K562 (cell line): ENCODE measurements at regions not wholly inside any gene's neighbourhood (a gene's known extent, or its start where the extent isn't known, plus 50 kb on each side); places are given as distances from the start of the nearest gene placed in this dataset.

Experiments used
- CBX5 ChIP-seq: IDR thresholded peaks from 2 replicates; pipeline ENCODE4 v1.6.1; 2014; ENCODE audit warnings: low read depth, borderline replicate concordance
- CREB1 ChIP-seq, 2 experiments: sonication (generic) in 1 of 2; formaldehyde crosslinking in 1 of 2; IDR thresholded peaks; 2 replicates each; pipeline versions ENCODE4 v1.6.1 to v1.8.0; 2012 to 2022; ENCODE audit warnings: inconsistent platforms in 1 of 2, mild to moderate bottlenecking in 1 of 2, missing genetic modification reagents in 1 of 2, moderate library complexity in 1 of 2
- ETV6 ChIP-seq, 3 experiments: fragments of 150-350 bp in 1 of 3; sonication (generic) in 1 of 3; formaldehyde crosslinking in 1 of 3; IDR thresholded peaks; 2 replicates each; pipeline versions ENCODE4 v1.6.1 to v1.8.0; 2014 to 2022; ENCODE audit warnings: borderline replicate concordance in 2 of 3, low read depth in 2 of 3, antibody characterized with exemption in 1 of 3, low read length in 1 of 3, mild to moderate bottlenecking in 1 of 3, missing genetic modification reagents in 1 of 3
- FOXA3 ChIP-seq, 2 experiments: fragments of 450-650 bp in 1 of 2; sonication (generic) in 1 of 2; formaldehyde crosslinking; IDR thresholded peaks in 1 of 2; conservative IDR thresholded peaks in 1 of 2; 2 replicates each; pipeline versions ENCODE4 v1.4.0 to v1.8.0; 2020 to 2022; ENCODE audit warnings: mild to moderate bottlenecking in 2 of 2, missing genetic modification reagents in 1 of 2
- HNRNPK ChIP-seq: fragments of 200-400 bp; formaldehyde crosslinking; IDR thresholded peaks from one replicate; pipeline ENCODE4 v1.6.1; 2018; ENCODE audit warnings: mild to moderate bottlenecking, low read depth, low read length; ENCODE audit not compliant: poor library complexity, severe bottlenecking
- KAT2B ChIP-seq: IDR thresholded peaks from one replicate; pipeline ENCODE4 v1.6.1; 2012; ENCODE audit warnings: low read depth, mild to moderate bottlenecking, control low read depth, inconsistent platforms, low read length, moderate library complexity
- KDM5B ChIP-seq: fragments of 200-600 bp; sonication (generic); IDR thresholded peaks from 2 replicates; pipeline ENCODE4 v1.6.1; 2012; ENCODE audit warnings: low read depth, mild to moderate bottlenecking, moderate library complexity, low read length, control low read depth, inconsistent platforms; ENCODE audit not compliant: insufficient replicate concordance
- MCM2 ChIP-seq: fragments of 450-650 bp; IDR thresholded peaks from 2 replicates; pipeline ENCODE4 v1.6.1; 2017; ENCODE audit warnings: low read depth, mild to moderate bottlenecking
- OTX1 ChIP-seq: fragments of 450-650 bp; formaldehyde crosslinking; IDR thresholded peaks from 2 replicates; pipeline ENCODE4 v1.4.0; 2022; ENCODE audit warnings: mild to moderate bottlenecking
- POLR2A ChIP-seq: fragments of 450-650 bp; conservative IDR thresholded peaks from 2 replicates; pipeline ENCODE4 v1.6.1; 2016
- POLR2B ChIP-seq: fragments of 450-650 bp; IDR thresholded peaks from 2 replicates; pipeline ENCODE4 v1.6.1; 2018; ENCODE audit warnings: low read depth; ENCODE audit not compliant: partially characterized antibody
- POLR3A ChIP-seq: IDR thresholded peaks from 2 replicates; pipeline ENCODE4 v1.6.1; 2011; ENCODE audit warnings: borderline replicate concordance, mild to moderate bottlenecking, moderate library complexity; ENCODE audit not compliant: insufficient read length, insufficient read depth; ENCODE audit errors: extremely low read depth
- SMARCB1 ChIP-seq: IDR thresholded peaks from 2 replicates; pipeline ENCODE4 v1.6.1; 2011; ENCODE audit warnings: improper control_type of control experiment, low read depth; ENCODE audit not compliant: insufficient read length
- TAL1 ChIP-seq: fragments of 450-650 bp; IDR thresholded peaks from 2 replicates; pipeline ENCODE4 v1.6.1; 2016; ENCODE audit warnings: mild to moderate bottlenecking
- TBL1XR1 ChIP-seq, 2 experiments: IDR thresholded peaks; 2 replicates each; pipeline ENCODE4 v1.6.1; 2012; ENCODE audit warnings: improper control_type of control experiment in 2 of 2, low read length in 2 of 2, mild to moderate bottlenecking in 1 of 2
- ZC3H4 ChIP-seq: sonication (generic); formaldehyde crosslinking; IDR thresholded peaks from 2 replicates; pipeline ENCODE4 v1.9.0; 2021; ENCODE audit warnings: missing genetic modification reagents, borderline replicate concordance
- ZNF354B ChIP-seq: fragments of 250-450 bp; sonication (Bioruptor Pico); IDR thresholded peaks from 2 replicates; pipeline ENCODE4 v1.4.0; 2020
- ZNF408 ChIP-seq: fragments of 250-450 bp; sonication (Bioruptor Pico); IDR thresholded peaks from 2 replicates; pipeline ENCODE4 v1.4.0; 2020; ENCODE audit warnings: low read depth, mild to moderate bottlenecking, moderate library complexity
- ZNF778 ChIP-seq: fragments of 450-650 bp; formaldehyde crosslinking; IDR thresholded peaks from 2 replicates; pipeline ENCODE4 v1.4.0; 2020; ENCODE audit warnings: mild to moderate bottlenecking, moderate library complexity
- TF ChIP-seq, protein P1 (sequence below): fragments of 450-650 bp; formaldehyde crosslinking; IDR thresholded peaks from 2 replicates; pipeline ENCODE4 v1.4.0; 2020; ENCODE audit warnings: mild to moderate bottlenecking
- TF ChIP-seq, protein P2 (sequence below): fragments of 250-450 bp; sonication (Bioruptor Pico); IDR thresholded peaks from 2 replicates; pipeline ENCODE4 v1.5.0; 2021
- TF ChIP-seq, protein P3 (sequence below): sonication (generic); formaldehyde crosslinking; IDR thresholded peaks from 2 replicates; pipeline ENCODE4 v1.8.1; 2022; ENCODE audit warnings: missing genetic modification reagents
- TF ChIP-seq, protein P4 (sequence below): sonication (generic); IDR thresholded peaks from 2 replicates; pipeline ENCODE4 v1.6.1; 2016

DNA sequence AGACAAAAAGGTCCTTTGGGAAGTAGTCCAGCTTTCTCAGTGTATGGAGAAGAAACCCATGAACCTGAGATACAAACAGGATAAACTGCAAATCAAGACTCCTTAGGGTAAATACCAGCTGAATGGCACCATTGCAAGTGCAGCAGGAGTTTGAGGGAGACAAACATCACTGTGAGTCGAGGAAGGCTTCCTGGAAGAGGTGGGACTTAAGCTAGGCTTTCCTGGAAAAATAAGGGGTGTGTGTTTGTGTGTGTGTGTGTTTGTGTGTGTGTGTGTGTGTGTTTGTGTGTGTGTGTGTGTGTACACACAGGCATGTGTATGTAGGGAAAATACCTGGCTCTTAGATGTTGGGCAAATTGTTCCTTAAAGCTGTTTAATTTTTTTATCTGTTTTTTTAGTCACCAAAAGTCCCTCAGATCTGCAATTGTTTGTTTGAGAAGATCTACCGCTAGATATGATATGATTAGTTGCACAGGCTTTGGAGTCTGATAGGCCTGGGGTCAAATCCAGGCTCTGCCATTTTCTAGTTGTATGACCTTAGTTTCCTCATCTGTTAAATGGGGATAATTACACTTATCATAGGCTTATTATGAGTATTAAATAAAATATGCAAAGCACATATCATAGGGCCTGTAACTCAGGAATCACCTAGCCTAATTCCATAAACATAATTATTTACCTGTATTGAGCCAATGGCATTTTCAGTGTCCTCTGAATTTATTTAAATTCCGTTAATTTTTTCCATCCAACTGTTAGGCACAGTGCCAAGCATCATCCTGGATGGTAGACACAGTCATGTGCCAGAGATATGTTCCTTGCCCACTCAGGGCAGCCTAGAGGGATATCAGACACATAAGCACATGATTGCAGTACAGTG, 85.6 kb upstream of the EED start (continued):
- TF ChIP-seq, protein P1, sequence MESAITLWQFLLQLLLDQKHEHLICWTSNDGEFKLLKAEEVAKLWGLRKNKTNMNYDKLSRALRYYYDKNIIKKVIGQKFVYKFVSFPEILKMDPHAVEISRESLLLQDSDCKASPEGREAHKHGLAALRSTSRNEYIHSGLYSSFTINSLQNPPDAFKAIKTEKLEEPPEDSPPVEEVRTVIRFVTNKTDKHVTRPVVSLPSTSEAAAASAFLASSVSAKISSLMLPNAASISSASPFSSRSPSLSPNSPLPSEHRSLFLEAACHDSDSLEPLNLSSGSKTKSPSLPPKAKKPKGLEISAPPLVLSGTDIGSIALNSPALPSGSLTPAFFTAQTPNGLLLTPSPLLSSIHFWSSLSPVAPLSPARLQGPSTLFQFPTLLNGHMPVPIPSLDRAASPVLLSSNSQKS = no peak
- no peak for TF ChIP-seq CREB1 (IDR thresholded peaks at IDR 0.05)
- TF ChIP-seq CREB1 (CRISPR knock-in tag; IDR thresholded peaks at IDR 0.05) = peak; percentile 25; the same call in 1 of the 2 replicates
- no peak for TF ChIP-seq POLR2B
- TF ChIP-seq KDM5B = no peak
- no peak for TF ChIP-seq ZC3H4
- no peak for TF ChIP-seq POLR2A
- TF ChIP-seq OTX1 = 0 out of 2 replicates have a peak, but pooled peaks have one; percentile 33
- no peak for TF ChIP-seq KAT2B
- TF ChIP-seq POLR3A = no peak
- peak; percentile 40; the same call in 1 of the 2 replicates for TF ChIP-seq TAL1
- TF ChIP-seq, protein P2, sequence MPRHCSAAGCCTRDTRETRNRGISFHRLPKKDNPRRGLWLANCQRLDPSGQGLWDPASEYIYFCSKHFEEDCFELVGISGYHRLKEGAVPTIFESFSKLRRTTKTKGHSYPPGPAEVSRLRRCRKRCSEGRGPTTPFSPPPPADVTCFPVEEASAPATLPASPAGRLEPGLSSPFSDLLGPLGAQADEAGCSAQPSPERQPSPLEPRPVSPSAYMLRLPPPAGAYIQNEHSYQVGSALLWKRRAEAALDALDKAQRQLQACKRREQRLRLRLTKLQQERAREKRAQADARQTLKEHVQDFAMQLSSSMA (CRISPR knock-in tag) = no peak
- no peak for TF ChIP-seq ZNF354B (CRISPR knock-in tag)
- TF ChIP-seq FOXA3 (CRISPR knock-in tag; conservative IDR thresholded peaks at IDR 0.05 in 1 of 2, IDR thresholded peaks at IDR 0.05 in 1 of 2) = peak in 1 of 2 experiments; percentile 66; a peak in 2 of 4 replicates
- TF ChIP-seq, protein P3, sequence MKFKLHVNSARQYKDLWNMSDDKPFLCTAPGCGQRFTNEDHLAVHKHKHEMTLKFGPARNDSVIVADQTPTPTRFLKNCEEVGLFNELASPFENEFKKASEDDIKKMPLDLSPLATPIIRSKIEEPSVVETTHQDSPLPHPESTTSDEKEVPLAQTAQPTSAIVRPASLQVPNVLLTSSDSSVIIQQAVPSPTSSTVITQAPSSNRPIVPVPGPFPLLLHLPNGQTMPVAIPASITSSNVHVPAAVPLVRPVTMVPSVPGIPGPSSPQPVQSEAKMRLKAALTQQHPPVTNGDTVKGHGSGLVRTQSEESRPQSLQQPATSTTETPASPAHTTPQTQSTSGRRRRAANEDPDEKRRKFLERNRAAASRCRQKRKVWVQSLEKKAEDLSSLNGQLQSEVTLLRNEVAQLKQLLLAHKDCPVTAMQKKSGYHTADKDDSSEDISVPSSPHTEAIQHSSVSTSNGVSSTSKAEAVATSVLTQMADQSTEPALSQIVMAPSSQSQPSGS (CRISPR knock-in tag) = no peak
- peak in 1 of 2 experiments; percentile 38; a peak in 1 of 4 replicates for TF ChIP-seq TBL1XR1 (IDR thresholded peaks at IDR 0.05; ENCODE audit: low read length in 2 of 2)
- TF ChIP-seq, protein P4, sequence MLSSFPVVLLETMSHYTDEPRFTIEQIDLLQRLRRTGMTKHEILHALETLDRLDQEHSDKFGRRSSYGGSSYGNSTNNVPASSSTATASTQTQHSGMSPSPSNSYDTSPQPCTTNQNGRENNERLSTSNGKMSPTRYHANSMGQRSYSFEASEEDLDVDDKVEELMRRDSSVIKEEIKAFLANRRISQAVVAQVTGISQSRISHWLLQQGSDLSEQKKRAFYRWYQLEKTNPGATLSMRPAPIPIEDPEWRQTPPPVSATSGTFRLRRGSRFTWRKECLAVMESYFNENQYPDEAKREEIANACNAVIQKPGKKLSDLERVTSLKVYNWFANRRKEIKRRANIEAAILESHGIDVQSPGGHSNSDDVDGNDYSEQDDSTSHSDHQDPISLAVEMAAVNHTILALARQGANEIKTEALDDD = no peak
- no peak for TF ChIP-seq SMARCB1
- TF ChIP-seq HNRNPK = no peak
- TF ChIP-seq ETV6 (IDR thresholded peaks at IDR 0.05; ENCODE audit: borderline replicate concordance in 1 of 2, low read depth in 2 of 2, low read length in 1 of 2) = no peak; a peak in 1 of 4 replicates
- no peak for TF ChIP-seq ETV6 (CRISPR knock-in tag; IDR thresholded peaks at IDR 0.05; ENCODE audit: borderline replicate concordance)
- no peak for TF ChIP-seq ZNF408
- no peak for TF ChIP-seq CBX5
- TF ChIP-seq ZNF778 = no peak
- no peak for TF ChIP-seq MCM2
